D721Med (cell line): ENCODE measurements at regions not wholly inside any gene's neighbourhood (a gene's known extent, or its start where the extent isn't known, plus 50 kb on each side); places are given as distances from the start of the nearest gene placed in this dataset.
"Not testable (repeated sequence)": the region's sequence is repeated elsewhere in the genome, so short reads cannot be mapped to it uniquely, and the experiment has no call there.

Experiments
- DNase-seq: peaks from one replicate; pipeline ENCODE4 v3.0.0; 2011; ENCODE audit warnings: low spot score; ENCODE audit not compliant: insufficient read length
- FAIRE-seq: peaks from 2 replicates; lab custom pipeline; 2011; peaks lifted over from hg19 to GRCh38; lab: Jason Lieb, UNC
- TF ChIP-seq, protein P1 (sequence below): IDR thresholded peaks from 2 replicates; pipeline ENCODE4 v1.5.1; 2012; ENCODE audit warnings: mild to moderate bottlenecking, control low read depth; ENCODE audit not compliant: insufficient read depth; ENCODE audit errors: missing control alignments

DNA sequence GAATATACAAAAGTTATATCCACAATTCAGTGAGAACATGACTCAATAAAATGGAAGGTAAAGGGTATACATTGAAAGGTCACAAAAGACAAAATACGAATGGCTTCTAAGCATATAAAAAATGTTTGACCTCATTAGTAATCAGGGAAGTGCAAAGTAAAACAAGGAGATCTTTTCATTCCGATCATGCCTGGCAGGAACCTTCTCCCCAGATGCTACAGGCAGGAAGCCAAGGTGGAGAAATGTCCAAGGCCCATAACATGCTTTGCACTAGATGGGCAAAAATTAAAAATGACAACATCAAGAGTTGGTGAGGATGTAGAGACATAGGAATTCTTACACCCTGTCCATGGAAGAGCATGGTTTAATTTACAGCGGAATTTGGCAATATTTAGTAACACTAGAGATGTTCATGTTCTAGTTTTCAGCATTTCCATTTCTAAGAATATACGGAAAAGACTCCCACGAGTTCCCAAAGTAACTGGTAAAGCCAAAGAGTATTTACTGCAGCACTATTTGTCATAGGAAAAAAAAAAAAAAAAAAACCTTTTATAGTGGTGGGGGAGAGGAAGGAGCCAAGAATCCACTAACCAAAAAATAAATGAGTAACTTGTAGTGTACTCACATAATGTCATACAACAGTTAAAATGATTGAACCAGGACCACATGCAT is 184.5 kb upstream of the KAZN start:
- DNase-seq (no peak), FAIRE-seq (no peak)
- TF ChIP-seq, protein P1, sequence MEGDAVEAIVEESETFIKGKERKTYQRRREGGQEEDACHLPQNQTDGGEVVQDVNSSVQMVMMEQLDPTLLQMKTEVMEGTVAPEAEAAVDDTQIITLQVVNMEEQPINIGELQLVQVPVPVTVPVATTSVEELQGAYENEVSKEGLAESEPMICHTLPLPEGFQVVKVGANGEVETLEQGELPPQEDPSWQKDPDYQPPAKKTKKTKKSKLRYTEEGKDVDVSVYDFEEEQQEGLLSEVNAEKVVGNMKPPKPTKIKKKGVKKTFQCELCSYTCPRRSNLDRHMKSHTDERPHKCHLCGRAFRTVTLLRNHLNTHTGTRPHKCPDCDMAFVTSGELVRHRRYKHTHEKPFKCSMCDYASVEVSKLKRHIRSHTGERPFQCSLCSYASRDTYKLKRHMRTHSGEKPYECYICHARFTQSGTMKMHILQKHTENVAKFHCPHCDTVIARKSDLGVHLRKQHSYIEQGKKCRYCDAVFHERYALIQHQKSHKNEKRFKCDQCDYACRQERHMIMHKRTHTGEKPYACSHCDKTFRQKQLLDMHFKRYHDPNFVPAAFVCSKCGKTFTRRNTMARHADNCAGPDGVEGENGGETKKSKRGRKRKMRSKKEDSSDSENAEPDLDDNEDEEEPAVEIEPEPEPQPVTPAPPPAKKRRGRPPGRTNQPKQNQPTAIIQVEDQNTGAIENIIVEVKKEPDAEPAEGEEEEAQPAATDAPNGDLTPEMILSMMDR = no peak

GRCh38 chr1:14415396-14415795 is 183.1 kb upstream of the KAZN start:
- no peak for FAIRE-seq

GRCh38 chr1:14419778-14420218 is 178.7 kb upstream of the KAZN start:
- FAIRE-seq = not testable (repeated sequence)

More at GRCh38 chr1:14415396-14415795, 183.1 kb upstream of the KAZN start:
- DNase-seq = no peak
- TF ChIP-seq, protein P1 = peak; percentile 13

DNA sequence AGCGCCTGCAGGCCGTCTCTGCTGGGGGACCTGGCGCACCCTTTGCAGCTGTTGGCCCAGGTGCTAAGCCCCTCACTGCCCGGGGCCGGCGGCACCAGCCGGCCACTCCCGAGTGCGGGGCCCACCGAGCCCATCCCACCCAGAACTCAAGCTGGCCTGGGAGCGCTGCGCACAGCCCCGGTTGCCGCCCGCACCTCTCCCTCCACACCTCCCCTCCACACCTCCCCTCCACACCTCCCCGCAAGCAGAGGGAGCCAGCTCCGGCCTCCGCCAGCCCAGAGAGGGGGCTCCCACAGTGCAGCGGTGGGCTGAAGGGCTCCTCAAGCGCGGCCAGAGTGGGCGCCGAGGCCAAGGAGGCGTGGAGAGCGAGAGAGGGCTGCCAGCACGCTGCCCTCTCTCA is 177.8 kb upstream of the KAZN start:
- FAIRE-seq = no peak

More at GRCh38 chr1:14419778-14420218, 178.7 kb upstream of the KAZN start:
- DNase-seq = not testable (repeated sequence)

DNA sequence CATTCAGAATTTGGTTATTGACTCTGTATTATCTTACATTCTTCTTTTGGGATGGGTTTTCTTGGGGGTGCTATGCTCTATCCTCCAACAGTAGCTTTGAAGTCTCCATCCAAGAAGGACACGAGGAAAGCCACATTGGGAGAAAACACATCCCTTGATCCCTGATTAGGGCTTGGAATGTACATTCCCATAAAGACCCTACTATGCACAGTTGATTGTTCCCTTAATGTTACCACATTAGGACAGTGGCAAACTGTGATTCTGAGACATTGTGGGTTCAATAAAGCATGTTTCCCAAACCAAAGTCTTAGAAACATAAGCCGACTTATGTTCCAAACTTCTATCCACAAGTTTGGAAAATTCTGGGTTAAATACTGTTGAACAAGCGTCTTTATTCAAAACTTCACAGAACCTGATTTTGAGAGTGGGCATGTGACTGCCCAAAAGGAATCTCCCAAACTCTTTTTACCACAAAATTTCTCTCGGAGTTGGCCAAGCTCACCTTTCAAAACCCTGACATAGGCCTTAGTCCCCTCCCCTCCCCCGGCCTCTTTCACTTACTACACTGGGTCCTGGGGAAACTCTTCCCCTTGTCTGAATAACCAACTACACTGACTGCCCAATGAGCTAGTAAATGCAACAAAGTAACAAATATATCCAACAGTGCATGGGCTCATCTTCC is 177.0 kb upstream of the KAZN start:
- no peak for FAIRE-seq
- TF ChIP-seq, protein P1 = no peak
- DNase-seq = no peak

More for the DNA sequence above, 177.8 kb upstream of the KAZN start:
- no peak for DNase-seq
- TF ChIP-seq, protein P1 = no peak

DNA sequence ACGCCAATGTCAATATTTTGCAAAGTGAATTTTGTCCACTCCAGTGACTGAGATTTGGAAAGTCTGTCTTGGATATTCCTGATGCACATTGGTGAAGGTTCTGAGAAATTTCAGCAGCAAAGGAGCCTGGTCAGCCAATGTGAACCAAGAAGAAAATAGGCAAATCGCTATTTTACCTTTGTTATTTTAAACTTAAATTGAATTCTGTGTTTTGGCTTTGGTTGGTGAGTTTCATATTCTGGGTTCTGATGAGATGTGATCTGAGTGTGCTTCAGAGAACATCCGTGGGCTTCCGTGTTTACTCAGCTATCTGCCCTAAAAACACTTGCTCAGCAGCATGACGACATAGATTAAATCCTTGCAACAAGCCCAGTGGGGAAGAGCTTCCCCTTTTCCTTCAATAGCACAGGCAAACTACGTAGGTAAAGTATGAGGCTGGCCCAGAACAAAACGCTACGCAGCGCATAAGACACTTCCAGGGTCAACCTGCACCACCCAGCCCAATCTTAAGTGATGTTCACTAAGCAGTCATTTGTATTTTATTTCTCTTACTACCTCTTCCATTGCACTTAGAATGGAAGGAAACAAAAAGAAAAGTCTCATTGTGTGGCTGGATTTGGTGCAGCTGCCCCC is 176.4 kb upstream of the KAZN start:
- TF ChIP-seq, protein P1 = no peak
- no peak for DNase-seq
- no peak for FAIRE-seq

GRCh38 chr1:14424325-14425002 is 174.0 kb upstream of the KAZN start:
- DNase-seq = no peak
- FAIRE-seq = no peak
- TF ChIP-seq, protein P1 = no peak
